ENCODE measurements at regions not wholly inside any gene's neighbourhood (a gene's known extent, or its start where the extent isn't known, plus 50 kb on each side); places are given as distances from the start of the nearest gene placed in this dataset.
"Not testable (repeated sequence)": the region's sequence is repeated elsewhere in the genome, so short reads cannot be mapped to it uniquely, and the experiment has no call there.

DNA sequence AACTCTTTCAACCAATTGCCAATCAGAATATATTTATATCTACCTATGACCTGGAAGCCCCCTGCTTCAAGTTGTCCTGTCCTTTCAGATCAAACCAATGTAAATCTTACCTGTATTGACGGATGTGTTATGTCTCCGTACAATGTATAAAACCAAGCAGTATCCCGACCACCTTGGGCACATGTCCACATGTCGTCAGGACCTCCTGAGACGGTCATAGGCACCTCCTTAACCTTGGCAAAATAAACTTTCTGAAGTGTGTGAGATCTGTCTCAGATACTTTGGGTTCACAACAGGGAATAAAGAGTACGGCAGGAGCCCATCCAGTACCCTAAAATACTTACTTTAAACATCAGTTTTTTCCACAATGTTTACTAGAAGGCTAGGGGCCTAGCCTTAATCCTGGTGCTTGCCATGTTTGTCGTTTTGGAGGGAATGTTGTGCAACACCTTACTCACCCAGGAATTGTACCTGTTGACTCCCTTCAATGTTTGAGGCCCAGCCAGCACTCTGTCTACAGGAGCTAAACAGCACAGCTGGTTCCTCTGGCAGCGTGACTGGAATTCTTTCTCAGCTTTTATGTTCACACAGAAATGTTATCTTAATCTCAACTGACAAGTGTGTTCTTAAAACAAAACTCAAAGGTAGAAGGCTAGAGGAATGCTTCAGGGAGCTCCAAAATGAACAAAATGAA is 90.8 kb upstream of the USP25 start:
- DNase-seq: no peak

DNA sequence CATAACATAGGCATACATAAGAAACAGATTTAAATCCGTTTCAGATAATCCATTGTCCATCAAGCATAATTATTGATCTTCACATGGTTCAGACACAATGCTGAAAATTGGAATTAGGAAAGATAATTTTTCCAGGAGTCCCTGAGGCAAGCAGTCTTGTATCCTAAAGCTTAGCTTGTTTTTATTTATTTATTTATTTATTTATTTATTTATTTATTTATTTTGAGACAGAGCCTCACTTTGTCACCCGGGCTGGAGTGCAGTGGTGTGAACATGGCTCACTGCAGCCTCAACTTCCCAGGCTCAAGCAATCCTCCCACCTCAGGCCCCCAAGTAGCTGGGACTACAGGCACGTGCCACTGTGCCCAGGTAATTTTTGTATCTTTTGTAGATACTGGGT is 89.7 kb upstream of the USP25 start:
- DNase-seq: not testable (repeated sequence)

DNA sequence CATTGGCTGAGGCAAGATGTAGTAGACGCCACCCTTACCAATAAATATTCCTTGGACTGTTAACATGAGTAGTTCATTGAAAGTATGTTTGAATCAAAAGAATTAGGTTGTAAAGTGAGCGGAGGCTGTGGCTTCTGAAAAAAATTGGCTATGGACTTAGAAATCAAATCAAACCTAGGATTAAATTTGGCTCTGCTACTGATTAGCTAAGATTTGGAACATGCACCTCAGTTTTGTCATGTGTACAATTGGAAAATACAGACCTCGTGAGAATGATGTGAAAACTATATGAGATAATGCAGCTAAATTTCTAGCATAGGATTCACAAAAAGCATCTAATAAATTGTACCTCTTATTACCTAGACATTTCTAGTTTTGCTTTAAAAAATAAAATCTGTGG is 85.3 kb upstream of the USP25 start:
- no peak for DNase-seq

DNA sequence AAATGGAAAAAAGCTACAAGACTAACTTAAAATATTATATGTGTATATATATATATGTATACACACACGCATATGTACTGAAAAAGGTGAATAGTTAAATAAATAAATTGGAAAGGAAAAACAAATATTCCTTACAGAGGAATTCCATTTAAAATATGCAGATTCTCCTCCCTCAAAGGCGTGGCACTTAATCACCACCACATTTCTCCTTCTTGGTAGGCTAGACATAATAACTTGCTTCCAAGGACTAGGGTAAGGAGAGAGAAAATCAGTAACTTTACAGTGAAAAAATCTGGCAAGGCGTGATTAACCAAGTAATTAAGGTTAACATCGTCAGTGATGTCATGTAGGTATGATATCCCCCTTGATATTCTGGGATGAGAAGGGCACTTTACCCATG is 84.0 kb upstream of the USP25 start:
- no peak for DNase-seq

DNA sequence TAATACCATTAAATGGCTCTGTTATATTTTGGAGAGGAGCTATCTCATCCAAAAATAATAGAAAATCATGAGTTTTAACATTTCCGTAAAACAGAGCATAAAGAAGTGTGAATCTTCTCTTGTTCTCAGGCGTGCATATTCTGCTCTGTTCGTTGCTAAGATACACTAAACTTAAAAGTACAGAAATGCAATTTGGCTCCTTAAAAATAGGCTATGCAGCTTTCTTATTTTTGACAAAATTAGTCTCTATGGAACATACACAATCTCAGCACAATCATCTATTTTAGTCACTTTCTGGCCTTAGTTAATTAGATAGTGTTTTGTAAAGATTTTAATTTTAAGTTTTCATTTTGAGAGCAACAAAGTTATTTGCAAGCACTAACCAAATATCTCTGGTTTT is 79.0 kb upstream of the USP25 start:
- DNase-seq: no peak

DNA sequence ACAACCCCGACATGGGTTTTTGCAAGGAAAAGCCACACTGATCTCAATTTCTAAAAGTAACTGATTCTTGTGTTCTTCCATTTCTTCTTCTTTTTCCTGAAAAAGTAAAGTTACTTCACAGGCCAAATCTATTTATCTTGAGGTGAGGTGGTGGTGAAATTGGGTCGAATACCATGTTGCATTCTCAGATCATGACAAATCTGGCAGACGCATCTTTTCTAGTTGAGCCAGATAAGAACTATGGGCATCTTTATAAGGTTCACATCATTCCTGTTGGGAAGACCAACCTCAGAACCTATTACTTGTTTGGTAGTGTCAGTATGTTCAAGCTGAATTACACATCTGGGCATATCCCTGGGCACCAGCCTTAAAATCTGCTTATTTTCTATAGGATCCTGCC is 78.6 kb upstream of the USP25 start:
- DNase-seq: no peak

DNA sequence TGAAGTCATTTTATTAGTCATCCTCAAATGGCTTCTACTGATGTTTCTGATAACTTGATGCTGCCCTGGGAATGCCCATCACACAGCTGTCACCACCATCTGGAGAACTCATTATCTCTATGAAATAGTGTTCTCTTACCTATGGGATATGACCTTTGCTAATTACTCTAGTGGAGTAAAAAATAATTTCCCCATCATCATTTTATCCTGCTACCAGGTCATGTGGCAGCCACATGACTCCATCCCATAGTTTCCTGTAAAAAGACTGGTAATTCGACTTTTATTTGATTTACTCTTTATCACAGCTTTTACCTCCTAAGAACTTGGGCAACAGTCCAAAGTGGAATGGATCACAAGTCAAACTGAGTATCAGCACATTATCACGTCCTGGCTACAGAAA is 76.1 kb upstream of the USP25 start:
- DNase-seq: no peak

DNA sequence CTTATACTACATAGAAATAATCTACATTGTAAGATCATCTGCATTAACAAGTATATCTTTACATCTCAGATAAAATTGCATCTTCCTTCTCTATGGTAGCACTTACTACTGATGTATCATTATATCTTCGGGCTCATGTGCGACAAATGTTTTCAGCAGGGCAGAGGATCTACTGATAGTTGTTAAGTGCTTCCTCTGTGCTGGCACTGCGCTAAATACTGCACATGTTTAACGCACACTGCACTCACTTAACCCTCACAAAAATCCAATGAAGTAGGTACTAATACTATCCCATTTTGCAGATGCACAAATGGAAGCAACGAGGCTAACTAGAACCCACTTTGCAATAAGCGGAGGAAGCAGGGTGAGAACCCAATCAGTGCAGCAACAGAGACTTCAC is 75.6 kb upstream of the USP25 start:
- DNase-seq: no peak

DNA sequence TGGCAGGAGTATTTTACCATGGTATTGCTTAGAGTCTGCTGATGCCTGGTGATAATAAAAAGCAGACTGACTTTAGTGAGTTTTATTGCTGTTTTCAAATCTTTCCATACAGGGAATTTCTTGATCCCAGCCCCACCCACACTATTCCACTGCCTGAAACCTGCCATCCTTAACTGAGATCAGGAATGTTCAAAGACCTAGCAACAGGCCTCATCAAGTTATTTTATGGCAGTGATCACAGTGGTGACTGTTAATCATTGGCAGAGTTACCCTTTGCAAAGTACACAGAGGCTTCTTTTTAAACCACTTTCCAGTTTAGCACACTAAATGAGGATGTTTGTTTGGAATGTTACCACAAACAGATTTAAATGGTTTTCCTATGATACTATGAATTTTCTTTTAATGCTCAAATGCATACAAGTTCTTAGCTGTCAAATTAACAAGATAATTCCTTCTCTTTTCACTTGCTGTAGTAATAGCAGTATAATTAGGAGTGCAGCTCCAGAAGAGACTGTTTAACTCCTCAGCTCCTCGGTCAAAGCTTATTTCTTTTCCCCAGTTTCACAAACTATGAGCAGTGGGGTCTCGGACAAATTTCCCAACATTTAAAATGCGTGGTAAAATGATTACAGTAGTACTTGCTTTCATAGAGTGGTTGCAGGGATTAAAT is 69.9 kb upstream of the USP25 start:
- DNase-seq: no peak

DNA sequence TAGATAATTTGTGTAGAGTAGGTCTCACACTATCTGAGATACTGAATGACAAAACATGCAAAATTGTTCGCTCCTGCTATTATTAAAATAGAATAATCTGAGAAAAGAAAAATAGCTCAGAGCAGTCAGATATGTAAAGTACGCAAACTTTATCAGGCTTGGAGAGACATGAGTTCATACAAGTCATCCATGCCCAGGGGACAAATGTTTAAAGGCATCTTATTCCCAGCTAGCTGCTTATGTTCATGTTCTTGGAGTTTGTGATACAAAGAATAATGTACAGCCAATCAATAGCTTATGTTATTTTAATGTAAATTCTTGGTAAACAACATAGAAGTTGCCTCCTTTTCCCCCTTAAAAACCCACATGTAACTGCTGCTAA is 69.4 kb upstream of the USP25 start:
- no peak for DNase-seq

DNA sequence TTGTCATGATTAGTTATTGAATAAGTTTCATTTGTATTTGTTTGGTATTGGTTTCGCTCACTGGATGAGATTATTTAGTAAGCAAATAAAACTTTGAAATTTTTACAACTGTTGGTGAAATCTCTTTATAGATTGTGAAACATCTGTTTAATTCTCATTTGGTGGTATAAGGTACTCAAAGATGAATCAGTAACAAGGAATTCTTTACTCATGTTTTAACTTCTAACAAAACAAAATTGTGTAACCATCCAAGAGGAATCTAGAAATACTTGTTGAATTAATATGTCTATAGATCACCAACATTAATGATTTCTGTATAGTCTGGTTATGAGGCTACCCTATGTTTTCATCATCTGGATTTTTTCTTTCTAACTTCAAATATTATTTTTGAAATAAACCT is 62.8 kb upstream of the USP25 start:
- DNase-seq: no peak

DNA sequence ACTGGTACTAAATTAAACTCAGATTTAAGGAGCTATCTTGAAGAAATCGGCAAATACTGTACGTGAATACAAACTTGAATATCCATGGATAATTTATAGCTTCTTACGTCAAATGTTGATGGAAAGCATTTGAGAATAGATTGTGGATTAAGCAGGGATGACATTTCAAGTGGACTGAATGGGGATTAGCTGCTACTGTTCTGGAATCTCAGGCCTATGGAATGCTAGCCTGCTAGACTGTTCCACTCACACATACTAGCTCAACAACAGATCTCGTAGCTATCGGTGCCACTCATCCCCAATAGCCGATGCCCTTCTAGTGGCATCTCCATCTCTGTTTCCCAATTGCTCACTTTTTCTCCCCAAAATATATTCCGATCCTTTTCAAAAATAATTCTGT is 62.0 kb upstream of the USP25 start:
- no peak for DNase-seq

DNA sequence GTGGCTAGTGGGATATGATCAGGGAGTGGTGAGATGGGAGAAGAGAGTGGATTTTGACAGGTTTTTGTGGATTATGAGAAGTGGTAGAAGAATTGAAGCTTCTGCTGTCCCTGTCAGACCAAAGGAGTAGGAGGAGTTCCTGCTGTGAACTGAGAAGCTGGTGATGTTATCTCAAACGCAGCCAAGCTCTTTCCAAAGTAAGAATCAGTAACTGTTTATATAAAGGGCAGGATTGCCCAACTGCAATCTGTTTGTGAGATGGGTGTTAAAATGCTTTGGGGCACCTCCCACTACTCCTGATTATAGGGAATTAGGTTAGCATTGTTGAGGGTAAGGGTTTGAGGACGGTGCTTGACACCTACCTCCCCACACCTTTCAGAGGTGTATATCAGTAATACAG is 60.5 kb upstream of the USP25 start:
- DNase-seq: no peak

DNA sequence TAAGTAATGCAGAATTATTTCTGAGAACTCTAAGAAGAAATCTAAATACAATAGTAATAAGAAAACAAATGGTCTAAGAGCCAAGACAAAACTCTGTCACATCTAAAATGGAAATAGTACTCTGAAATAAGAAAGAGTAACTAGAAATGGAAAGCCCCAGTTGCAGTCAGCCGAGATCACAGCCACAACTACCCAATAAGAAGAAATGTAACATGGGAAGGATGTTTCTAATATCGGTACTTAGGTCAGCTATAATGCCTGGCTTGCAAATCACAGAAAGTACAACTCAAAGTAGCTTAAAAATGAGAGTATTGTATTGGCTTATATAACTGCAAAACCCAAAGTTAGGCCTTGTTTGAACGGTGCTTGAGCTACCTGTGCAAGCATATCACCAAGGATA is 58.6 kb upstream of the USP25 start:
- DNase-seq: no peak

DNA sequence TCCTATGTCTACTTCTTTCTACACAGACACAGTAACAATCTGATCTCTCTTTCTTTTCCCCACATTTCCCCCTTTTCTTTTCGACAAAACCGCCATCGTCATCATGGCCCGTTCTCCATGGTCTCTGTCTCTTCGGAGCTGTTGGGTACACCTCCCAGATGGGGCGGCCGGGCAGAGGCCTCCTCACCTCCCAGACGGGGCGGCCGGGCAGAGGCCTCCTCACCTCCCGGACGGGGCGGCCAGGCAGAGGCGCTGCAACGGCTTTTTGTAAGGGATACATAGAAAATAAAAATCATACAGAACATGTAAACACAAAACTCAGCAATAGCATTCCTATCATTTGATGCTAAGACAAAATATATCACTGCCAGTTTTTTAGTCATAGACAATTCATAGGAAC is 57.2 kb upstream of the USP25 start:
- not testable (repeated sequence) for DNase-seq

DNA sequence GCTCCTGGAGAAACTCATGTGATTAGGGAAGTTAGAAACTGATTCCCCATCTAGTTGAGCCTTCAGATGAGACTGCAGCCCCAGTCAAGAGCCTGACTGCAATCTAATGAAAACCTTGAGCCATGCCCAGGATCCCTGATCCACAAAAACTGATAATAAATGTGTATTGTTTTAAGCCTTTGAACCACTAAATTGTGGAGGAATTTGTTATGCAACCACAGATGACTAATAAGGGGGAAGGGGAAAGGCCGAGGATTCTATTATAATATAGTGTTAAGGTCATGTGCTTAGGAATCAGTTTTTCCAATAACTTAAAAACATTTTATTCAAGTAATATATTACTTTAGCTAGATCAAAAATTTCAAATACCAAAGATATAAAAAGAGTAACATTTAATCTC is 52.8 kb upstream of the USP25 start:
- DNase-seq: no peak

DNA sequence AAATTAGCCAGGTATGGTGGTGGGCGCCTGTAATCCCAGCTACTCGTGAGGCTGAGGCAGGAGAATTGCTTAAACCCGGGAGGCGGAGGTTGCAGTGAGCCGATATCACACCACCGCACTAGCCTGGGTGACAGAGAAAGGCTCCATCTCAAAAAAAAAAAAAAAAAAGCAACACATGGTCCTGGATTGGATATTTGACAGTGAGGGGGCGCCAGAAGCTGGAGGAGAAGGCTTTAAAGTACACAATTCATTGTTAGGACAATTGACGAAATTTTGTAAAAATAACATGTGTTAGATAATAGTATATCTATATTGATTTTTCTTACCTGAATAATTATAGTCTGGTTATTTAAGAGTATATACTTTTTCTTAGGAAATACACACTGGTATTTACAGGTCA is 50.2 kb upstream of the USP25 start:
- no peak for DNase-seq

All from SIG-M5 (cell line).